NCI-H1930 (cell line): ENCODE measurements at regions not wholly inside any gene's neighbourhood (a gene's known extent, or its start where the extent isn't known, plus 50 kb on each side); places are given as distances from the start of the nearest gene placed in this dataset.

Source experiments
- DNase-seq, 2 experiments: peaks; one replicate each; lab custom pipeline; 2025; lab: John Stamatoyannopoulos, UW

DNA sequence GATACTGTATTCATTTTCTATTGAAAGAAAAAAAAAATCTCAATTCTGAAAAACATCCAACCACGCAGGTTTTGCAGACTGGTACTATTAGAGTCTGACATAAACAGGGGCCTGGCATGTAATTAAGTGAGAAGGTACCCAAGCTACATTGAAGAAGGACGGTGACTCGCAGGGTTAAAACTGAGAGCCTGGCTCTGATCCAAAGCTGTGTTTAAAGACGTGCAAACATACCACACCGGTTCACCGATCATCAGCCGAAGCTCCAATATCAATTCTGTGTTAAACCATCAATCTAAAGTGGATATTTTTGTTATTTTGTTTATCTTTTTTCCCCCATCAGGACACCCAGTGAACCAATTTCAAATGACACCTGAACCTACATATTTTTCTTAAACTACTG lies 108.1 kb upstream of the DIO3 start:
- no peak for DNase-seq

- no peak for DNase-seq
Observed at GRCh38 chr14:101454229-101454628, 107.1 kb upstream of the DIO3 start.

DNA sequence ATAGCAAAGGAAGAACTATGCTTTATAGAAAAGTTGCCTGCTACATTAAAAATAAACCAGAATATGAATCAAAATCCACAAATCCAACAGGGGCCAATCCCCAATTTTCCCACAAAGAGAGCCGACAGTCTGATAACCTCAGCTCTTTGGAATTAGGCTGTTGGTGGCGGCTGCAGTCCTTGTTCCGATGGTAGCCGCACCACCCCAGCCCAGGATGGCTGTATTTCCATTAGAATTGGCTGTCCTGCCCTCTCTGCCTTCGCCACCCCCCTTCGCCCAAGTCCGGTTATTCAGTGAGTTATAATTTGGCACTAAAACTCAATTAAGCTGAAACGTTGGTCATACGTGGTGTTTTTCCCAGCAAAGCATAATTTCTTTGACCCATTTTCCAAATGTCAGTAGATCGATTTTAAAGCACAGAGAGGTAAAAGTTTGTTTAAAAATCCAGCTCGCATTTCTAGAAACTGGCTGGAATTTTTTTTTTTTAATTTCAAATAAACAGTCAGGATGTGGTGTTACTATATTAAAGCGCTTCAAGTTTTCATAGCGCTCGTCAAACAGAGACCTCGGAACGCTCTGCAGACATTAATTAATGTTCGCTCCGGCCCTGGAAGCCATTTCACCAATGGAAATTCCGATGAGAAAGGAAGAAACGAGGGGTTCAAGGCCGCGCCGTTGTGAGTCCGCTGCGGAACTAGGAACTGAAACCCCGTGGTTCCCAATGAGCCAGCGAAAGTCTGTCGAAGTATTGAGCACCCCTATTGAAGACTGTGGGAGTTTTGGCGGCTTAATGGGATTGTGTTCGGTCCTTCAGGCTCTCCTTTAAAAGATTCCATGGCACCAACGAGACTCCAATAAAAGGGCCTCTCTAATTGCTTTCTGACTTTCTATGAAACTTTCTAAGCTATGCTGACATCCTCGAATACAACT lies 104.8 kb upstream of the DIO3 start:
- DNase-seq: no peak

DNA sequence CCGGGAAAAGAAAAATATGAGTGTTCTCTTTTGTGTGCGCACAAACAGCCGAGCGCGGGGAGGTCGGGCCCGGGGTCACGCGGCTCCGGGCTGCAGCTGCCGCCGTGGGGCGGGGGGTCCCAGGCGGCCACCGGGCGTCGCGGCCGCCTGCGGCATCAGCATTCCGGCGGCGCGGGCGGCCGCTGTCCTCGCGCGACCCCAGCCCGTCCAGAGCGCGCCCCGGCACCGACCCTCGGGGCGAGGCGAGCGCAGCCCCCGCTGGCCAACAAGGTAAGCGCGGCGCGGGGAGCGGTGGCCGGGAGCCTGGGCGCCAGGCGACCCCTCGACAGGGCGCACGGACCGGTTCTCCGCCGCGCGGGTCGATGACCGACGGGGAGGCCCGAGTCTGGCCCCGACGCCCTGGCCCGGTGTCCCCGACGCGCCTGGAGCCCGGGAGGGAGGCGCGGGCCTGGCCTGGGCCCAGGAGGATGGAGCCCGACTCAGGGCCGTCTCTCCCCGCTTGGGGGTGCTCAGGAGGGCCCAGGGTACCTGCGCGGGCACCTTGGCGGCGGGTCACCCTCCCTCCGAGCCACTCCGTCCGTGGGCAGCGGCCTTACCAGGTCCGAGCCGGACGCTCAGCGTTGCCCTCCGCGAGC lies 103.9 kb upstream of the DIO3 start:
- DNase-seq: no peak

GRCh38 chr14:101457936-101458740 lies 103.2 kb upstream of the DIO3 start:
- DNase-seq: no peak

- DNase-seq: no peak
Observed at GRCh38 chr14:101458741-101459550, 102.3 kb upstream of the DIO3 start.

DNA sequence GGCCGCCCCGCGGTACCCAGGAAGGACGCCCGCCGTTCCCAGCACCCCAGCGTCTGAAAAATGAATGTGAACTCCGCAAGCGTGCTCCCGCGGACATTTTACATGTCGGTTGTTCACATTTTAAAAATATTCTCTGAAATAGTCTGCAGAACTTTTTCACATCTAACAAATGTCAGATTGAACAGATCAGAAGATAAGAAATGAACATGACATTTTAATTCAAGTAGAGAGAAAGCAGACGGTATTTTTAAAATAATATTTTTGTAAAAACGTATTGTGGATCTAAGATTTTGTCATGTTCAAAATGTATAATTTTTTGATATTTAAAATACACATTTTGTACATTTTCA lies 101.8 kb upstream of the DIO3 start:
- DNase-seq: no peak

DNA sequence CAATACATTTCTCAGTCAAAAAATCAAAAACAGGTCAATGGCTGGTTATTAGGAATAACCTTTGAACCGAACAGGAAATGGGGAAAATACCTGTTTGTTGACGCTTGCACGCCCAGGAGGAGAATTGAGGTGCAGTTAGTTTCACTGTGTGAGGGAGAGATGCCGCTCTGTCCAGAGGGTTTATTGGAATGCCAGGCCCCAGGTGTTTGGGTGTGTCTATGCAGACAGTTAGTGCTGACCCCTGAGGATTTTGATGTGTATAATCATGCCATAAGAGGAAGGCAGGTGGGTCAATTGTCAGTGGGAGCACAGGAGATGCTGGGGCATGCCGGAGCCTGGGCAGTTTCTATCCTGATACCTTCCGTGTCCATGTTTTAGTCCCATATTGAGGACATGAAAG lies 100.8 kb upstream of the DIO3 start:
- no peak for DNase-seq

DNA sequence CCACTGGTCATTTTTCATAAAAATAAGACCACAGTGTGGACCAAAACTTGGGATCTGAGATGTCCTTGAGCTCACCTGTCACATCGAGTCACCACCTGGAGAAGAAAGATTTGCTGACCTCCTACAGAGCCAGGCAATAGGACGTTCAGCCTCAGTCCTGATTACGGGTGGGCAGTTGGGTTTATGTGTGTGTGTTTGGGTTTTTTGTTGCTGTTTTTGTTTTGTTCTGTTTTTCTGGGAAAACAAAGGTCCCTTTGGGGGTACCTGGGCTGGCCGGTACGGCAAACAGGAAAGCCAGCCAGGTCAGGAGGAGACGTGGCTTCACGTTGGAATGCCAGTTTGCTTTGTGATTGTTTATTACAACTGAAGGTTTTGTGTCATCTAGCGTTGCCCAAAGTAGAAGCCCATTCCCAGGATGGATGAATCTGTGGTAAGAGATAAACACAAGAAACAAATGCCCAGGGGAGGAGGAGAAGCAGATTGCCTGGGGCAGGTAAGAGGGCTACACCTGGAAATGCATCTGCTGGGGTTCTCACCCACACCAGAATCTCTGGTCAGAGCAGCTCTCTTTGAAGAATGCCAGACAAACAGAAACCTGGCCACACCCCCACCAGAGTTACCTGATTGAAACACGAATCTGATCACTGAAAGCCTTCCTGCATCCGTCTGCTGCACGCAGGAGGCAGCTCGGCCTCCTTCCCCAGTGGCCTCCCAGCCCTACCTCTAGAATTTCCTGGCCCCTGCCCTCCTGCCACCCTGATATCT lies 100.1 kb upstream of the DIO3 start:
- no peak for DNase-seq

GRCh38 chr14:101461891-101462290 lies 99.4 kb upstream of the DIO3 start:
- no peak for DNase-seq

DNA sequence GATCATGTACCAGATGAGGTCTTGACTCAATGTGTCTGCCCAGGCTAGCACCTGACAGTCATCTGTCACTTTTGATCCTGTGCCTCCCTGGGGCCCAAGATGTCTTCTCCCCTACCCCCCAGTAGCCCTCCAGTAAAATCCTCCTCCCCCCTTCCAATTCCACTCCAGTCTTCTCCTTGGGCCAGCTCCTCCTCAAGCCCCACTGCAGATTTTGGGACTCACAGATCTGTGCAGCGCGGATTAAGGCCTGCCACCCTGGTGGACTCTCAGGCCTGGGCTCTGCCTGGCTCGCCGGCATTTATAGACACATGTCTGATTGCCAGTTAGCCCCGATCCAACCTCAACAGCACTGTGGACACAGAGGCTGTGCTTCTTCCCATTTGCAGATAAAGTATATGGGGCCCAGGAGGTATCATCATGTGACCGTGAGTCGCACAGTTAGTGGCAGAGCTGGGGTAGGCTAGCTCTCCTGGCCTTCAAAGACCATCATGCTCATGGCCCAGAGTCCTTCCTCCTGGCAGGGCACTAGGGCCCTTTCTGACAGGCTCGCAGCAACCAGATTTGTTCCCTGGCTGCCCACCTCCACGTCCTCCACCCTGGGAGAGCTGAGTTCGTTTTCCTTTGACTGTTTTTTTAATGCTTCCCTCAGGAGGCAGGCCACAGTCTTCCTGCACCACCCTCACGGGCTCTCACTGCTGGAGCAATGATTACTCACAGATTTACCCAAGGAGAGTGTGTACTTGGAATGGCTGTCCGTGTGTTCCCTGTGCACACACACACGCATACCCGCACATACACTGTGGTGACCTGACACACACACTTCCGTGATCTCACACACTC lies 98.3 kb upstream of the DIO3 start:
- DNase-seq: no peak

DNA sequence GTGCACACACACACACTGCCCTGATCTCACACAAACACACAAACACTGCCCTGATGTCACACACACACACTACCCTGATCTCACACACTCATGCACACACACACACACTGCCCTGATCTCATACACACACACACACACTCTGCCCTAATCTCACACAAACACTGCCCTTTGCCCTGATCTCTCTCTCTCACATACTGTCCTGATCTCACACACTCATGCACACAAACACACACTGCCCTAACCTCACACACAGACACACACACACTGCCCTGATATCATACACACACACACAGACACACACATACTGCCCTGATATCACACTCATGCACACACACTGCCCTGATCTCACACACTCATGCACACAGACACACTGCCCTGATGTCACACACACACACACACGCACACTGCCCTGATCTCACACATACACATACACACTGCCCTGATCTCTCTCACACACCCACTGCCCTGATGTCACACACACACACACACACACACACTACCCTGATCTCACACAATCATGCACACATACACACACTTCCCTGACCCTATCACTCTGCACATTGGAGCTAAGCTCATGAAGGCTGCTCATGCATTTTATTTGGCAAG lies 97.6 kb upstream of the DIO3 start:
- DNase-seq: no peak

GRCh38 chr14:101464310-101464983 lies 96.8 kb upstream of the DIO3 start:
- DNase-seq: no peak

DNA sequence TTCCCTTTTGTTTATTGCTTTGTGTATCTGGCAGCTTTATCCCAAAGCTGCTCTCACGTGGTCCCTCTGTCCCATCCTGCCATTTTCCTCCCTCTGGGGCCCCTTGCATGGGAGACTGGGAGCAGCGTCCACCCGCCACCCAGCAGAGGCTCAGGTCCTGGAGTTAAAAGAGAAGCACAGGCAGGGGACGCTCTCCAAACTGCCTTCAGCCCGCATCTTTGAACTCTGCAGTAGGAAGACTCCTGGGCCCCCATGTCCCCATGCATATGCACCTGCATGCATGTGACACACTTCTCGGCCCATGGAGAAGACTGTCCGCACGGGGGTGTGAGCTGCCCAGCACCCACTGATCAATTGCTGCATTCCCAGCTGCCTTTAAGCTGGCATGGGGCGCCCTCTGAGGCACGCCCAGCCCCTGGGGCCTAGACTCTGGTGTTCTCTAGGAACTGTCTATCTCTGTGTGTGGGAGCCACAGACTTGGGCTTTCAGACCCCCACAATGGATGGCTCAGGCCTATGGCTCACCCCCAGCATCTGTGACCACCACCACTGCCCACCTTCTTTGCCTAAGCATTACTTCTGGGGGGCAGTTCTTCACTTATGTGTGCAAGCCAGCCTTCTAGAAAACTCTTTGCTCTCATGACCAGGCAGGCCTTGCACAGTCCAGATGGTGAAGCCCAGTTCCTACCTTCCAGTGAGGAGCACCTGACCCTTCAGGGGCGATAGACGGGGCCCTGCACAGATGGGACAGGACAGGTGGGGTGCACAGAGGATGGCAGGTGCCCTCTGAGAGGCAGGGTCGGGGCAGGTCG lies 96.1 kb upstream of the DIO3 start:
- no peak for DNase-seq

DNA sequence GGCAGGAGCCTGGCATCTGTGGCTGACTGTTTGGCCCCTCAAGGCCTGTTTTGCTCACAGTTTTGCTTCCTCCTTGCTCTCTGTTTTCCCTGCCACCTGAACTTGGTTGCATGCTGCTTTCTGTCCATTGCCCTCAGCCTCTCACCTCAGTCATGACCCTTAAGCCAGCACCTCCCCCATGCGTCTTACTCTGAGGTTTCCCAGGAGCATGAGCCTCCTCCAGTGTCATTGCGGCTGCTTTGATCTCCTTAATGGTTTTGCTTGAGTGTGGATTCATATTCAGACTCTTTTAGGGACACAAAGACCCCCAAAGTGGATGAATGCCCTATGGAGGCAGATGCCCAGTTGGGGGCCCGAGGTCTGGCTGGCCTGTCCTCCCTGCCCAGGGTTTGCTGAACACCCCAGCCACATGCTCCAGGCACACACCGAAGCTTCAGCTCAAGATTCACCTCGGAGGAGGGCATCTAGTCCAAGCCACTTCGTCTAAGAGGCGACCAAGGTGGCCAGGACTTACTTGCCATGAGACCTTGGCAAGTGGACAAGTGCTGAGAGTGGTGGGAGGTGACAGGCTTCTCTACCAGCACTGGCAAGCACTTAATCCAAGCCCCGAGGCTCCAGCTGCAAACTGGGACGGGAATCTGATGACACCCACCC lies 95.4 kb upstream of the DIO3 start:
- DNase-seq: no peak

- no peak for DNase-seq
Observed at GRCh38 chr14:101466456-101467180, 94.7 kb upstream of the DIO3 start.
